HCT116 (cell line): ENCODE measurements at regions not wholly inside any gene's neighbourhood (a gene's known extent, or its start where the extent isn't known, plus 50 kb on each side); places are given as distances from the start of the nearest gene placed in this dataset.

Experiments
- ATAC-seq: fragments of 200-7000 bp; cut with Tn5 transposase; 2 replicates; pipeline ENCODE4 v1.9.1; 2020; ENCODE audit warnings: mild to moderate bottlenecking, moderate library complexity
- BruUV-seq: library from RNA; stranded (reverse); fragments of 400-500 nt; replicated peaks from 2 replicates; lab custom pipeline; 2021; lab: Mats Ljungman, UMichigan
- CTCF ChIA-PET: fragments of 300-600 bp; sonication (Branson Sonifier 250); formaldehyde crosslinking; loops from one replicate; lab custom pipeline; 2021; ENCODE audit warnings: antibody characterized with exemption; lab: Charles Lee
- POLR2A ChIA-PET: fragments of 300-600, 350-600 bp; sonication (Branson Sonifier 250); formaldehyde crosslinking; loops from one replicate; lab custom pipeline; 2021; ENCODE audit warnings: antibody characterized with exemption; lab: Charles Lee
- RAD21 ChIA-PET, 2 experiments: fragments of 300-600 bp; sonication (Branson Sonifier 250); formaldehyde crosslinking; loops; one replicate each; lab custom pipeline; 2023; ENCODE audit warnings: low total read pairs in 2 of 2; ENCODE audit not compliant: uncharacterized antibody in 2 of 2, unreplicated experiment in 2 of 2, low non-redundant PET in 1 of 2; lab: Charles Lee
- DNase-seq: peaks from one replicate; pipeline ENCODE4 v3.0.0-alpha.2; 2010; ENCODE audit warnings: low read depth, low spot score
- H2AFZ ChIP-seq: fragments of 200-600 bp; shearing (Covaris generic), sonication (generic); 2 replicates; pipeline ENCODE4 v1.6.1; 2017; ENCODE audit warnings: low read depth, mixed run types, mixed read lengths, antibody characterized with exemption, low read length; ENCODE audit not compliant: poor library complexity, severe bottlenecking
- H3K27ac ChIP-seq: 2 replicates; pipeline ENCODE4 v1.5.1; 2012; ENCODE audit warnings: low read depth, low read length
- H3K27me3 ChIP-seq: fragments of 200-600 bp; sonication (generic); 2 replicates; pipeline ENCODE4 v1.6.1; 2016; ENCODE audit warnings: mixed run types, low read length, mixed read lengths; ENCODE audit not compliant: insufficient read depth
- H3K36me3 ChIP-seq, 2 experiments: fragments of 200-500 bp in 1 of 2; fragments of 200-600 bp in 1 of 2; sonication (Bioruptor generic) in 1 of 2; sonication (generic) in 1 of 2; 2 replicates each; pipeline versions ENCODE4 v1.5.1 to v1.6.1; 2014 to 2016; ENCODE audit warnings: low read length in 2 of 2, inconsistent platforms in 1 of 2, mixed read lengths in 1 of 2, mixed run types in 1 of 2; ENCODE audit not compliant: insufficient read depth in 2 of 2, control insufficient read depth in 1 of 2
- H3K4me1 ChIP-seq, 2 experiments: fragments of 200-600 bp in 1 of 2; sonication (generic) in 1 of 2; 2 replicates each; pipeline versions ENCODE4 v1.5.1 to v1.6.1; 2012 to 2017; ENCODE audit warnings: low read length in 2 of 2, inconsistent platforms in 1 of 2, mild to moderate bottlenecking in 1 of 2, mixed read lengths in 1 of 2, mixed run types in 1 of 2, moderate library complexity in 1 of 2; ENCODE audit not compliant: insufficient read depth in 2 of 2, control insufficient read depth in 1 of 2
- H3K4me2 ChIP-seq: fragments of 200-600 bp; sonication (generic); 2 replicates; pipeline ENCODE4 v1.6.1; 2017; ENCODE audit warnings: mixed run types, low read length, mixed read lengths
- H3K4me3 ChIP-seq, 2 experiments: fragments of 200-600 bp in 1 of 2; sonication (generic) in 1 of 2; replicated peaks in 1 of 2; 2 replicates each; pipeline ENCODE4 v1.5.1; 2011 to 2016; ENCODE audit warnings: low read length in 2 of 2, control low read depth in 1 of 2, low read depth in 1 of 2, mild to moderate bottlenecking in 1 of 2, mixed read lengths in 1 of 2, mixed run types in 1 of 2
- H3K79me2 ChIP-seq: fragments of 200-600 bp; sonication (generic); 2 replicates; pipeline ENCODE4 v1.6.1; 2017; ENCODE audit warnings: mild to moderate bottlenecking, mixed run types, low read length, moderate library complexity, mixed read lengths; ENCODE audit not compliant: insufficient read depth
- H3K9ac ChIP-seq: fragments of 200-600 bp; sonication (generic); 2 replicates; pipeline ENCODE4 v1.6.1; 2016; ENCODE audit warnings: low read length, mixed read lengths
- H3K9me2 ChIP-seq: fragments of 200-600 bp; sonication (generic), shearing (Covaris generic); 2 replicates; pipeline ENCODE4 v1.6.1; 2017; ENCODE audit warnings: mixed run types, mild to moderate bottlenecking, moderate library complexity; ENCODE audit not compliant: insufficient read depth
- H3K9me3 ChIP-seq, 2 experiments: fragments of 200-500 bp in 1 of 2; fragments of 200-600 bp in 1 of 2; sonication (Bioruptor generic) in 1 of 2; sonication (generic) in 1 of 2; 2 replicates each; pipeline ENCODE4 v1.6.1; 2014 to 2017; ENCODE audit warnings: low read length in 2 of 2, mixed read lengths in 2 of 2, inconsistent platforms in 1 of 2, low read depth in 1 of 2, mild to moderate bottlenecking in 1 of 2, mixed run types in 1 of 2, moderate library complexity in 1 of 2; ENCODE audit not compliant: control insufficient read depth in 1 of 2, insufficient read depth in 1 of 2
- H4K20me1 ChIP-seq: fragments of 200-600 bp; sonication (generic), shearing (Covaris generic); 2 replicates; pipeline ENCODE4 v1.6.1; 2017; ENCODE audit warnings: mixed run types, mild to moderate bottlenecking, moderate library complexity; ENCODE audit not compliant: insufficient read depth
- CEBPB ChIP-seq: IDR thresholded peaks from 2 replicates; pipeline ENCODE4 v1.6.1; 2012; ENCODE audit warnings: low read depth
- ELF1 ChIP-seq: IDR thresholded peaks from 2 replicates; pipeline ENCODE4 v1.6.1; 2012; ENCODE audit warnings: low read depth, borderline replicate concordance
- EZH2 ChIP-seq: fragments of 200-600 bp; sonication (generic); IDR thresholded peaks from 2 replicates; pipeline ENCODE4 v1.6.1; 2017; ENCODE audit warnings: antibody characterized with exemption, mixed run types
- EZH2phosphoT487 ChIP-seq: fragments of 200-600 bp; IDR thresholded peaks from 2 replicates; pipeline ENCODE4 v1.6.1; 2018; ENCODE audit warnings: antibody characterized with exemption, borderline replicate concordance
- FOSL1 ChIP-seq: IDR thresholded peaks from 2 replicates; pipeline ENCODE4 v1.6.1; 2012; ENCODE audit warnings: low read depth
- POLR2A ChIP-seq: IDR thresholded peaks from 2 replicates; pipeline ENCODE4 v1.7.0; 2011; ENCODE audit warnings: borderline replicate concordance; ENCODE audit not compliant: insufficient read depth, insufficient read length; ENCODE audit errors: extremely low read depth
- RAD21 ChIP-seq: IDR thresholded peaks from 2 replicates; pipeline ENCODE4 v1.6.1; 2012; ENCODE audit warnings: low read depth, mild to moderate bottlenecking
- SP1 ChIP-seq: IDR thresholded peaks from 2 replicates; pipeline ENCODE4 v1.6.1; 2012; ENCODE audit warnings: low read depth
- TCF7L2 ChIP-seq: IDR thresholded peaks from 2 replicates; pipeline ENCODE4 v1.7.0; 2011; ENCODE audit warnings: borderline replicate concordance, inconsistent platforms; ENCODE audit not compliant: insufficient read depth, insufficient read length; ENCODE audit errors: extremely low read depth
- YY1 ChIP-seq: IDR thresholded peaks from 2 replicates; pipeline ENCODE4 v1.6.1; 2011; ENCODE audit warnings: low read length, low read depth, moderate library complexity, mild to moderate bottlenecking; ENCODE audit not compliant: insufficient replicate concordance; ENCODE audit errors: extremely low read depth
- ZFX ChIP-seq: fragments of 450-650 bp; IDR thresholded peaks from 2 replicates; pipeline ENCODE4 v1.6.1; 2017
- ZNF274 ChIP-seq: fragments of 200-500 bp; sonication (Bioruptor generic); IDR thresholded peaks from 2 replicates; pipeline ENCODE4 v1.6.1; 2014; ENCODE audit warnings: mild to moderate bottlenecking, low read depth, low read length, inconsistent platforms
- intact Hi-C: fragments of 100-400 bp; cut with micrococcal nuclease; formaldehyde crosslinking; loops from 2 replicates; pipeline ENCODE4 v1.10.0; 2022
- TF ChIP-seq, protein P1 (sequence below): IDR thresholded peaks from 2 replicates; pipeline ENCODE4 v1.6.1; 2011; ENCODE audit warnings: mild to moderate bottlenecking, low read length, moderate library complexity; ENCODE audit not compliant: insufficient replicate concordance; ENCODE audit errors: extremely low read depth
- TF ChIP-seq, protein P2 (sequence below): IDR thresholded peaks from 2 replicates; pipeline ENCODE4 v1.6.1; 2012
- TF ChIP-seq, protein P3 (sequence below): IDR thresholded peaks from 2 replicates; pipeline ENCODE4 v1.6.1; 2012
- TF ChIP-seq, protein P4 (sequence below), 3 experiments: fragments of 200-600 bp in 1 of 3; sonication (generic) in 1 of 3; IDR thresholded peaks in 2 of 3; conservative IDR thresholded peaks in 1 of 3; 2 replicates each; pipeline ENCODE4 v1.5.1; 2012 to 2017; ENCODE audit warnings: low read depth in 2 of 3, low read length in 2 of 3, antibody characterized with exemption in 1 of 3, borderline replicate concordance in 1 of 3, control low read depth in 1 of 3, mild to moderate bottlenecking in 1 of 3, mixed read lengths in 1 of 3, mixed run types in 1 of 3, moderate library complexity in 1 of 3; ENCODE audit not compliant: insufficient read depth in 1 of 3
- TF ChIP-seq, protein P5 (sequence below): IDR thresholded peaks from 2 replicates; pipeline ENCODE4 v1.6.1; 2012; ENCODE audit warnings: low read depth

DNA sequence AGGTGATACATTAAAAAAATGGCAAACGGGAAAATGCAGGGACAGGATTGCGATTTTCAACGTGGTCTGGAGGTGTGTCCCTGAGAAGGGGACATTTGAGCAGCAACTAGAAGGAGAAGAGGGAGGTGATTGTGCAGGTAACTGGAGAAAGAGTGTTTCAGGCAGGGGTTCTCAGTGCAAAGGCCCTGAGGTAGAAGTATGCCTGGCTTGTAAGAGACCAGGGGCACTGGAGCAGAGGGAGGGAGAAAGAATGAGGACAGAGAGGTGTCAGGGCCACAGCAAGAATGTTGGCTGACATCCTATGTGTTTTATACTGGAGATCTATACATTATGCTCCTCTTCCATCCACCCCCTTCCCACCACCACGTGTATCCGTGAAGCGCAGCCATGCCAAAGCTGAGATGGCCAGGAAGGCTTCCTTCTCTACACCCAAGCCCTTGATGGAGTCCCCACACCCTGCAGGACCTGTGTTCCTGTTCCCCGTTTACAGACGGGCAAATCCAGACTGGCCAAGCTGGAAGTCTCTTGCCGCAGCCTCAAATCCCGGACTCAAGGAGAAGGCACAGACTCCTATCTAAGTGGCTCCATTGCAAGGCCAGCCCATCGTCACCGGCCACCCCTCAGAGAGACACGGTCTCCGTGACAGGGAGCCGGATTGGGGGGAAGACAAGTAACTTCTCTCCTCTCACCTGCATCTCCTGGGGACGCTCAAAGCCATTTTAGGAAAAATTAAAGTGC is 416.1 kb downstream of the MN1 start:
- no peak for DNase-seq
- TF ChIP-seq CEBPB, result no peak
- no peak for TF ChIP-seq ZNF274
- no peak for TF ChIP-seq ZFX
- no peak for TF ChIP-seq SP1
- TF ChIP-seq, protein P1, sequence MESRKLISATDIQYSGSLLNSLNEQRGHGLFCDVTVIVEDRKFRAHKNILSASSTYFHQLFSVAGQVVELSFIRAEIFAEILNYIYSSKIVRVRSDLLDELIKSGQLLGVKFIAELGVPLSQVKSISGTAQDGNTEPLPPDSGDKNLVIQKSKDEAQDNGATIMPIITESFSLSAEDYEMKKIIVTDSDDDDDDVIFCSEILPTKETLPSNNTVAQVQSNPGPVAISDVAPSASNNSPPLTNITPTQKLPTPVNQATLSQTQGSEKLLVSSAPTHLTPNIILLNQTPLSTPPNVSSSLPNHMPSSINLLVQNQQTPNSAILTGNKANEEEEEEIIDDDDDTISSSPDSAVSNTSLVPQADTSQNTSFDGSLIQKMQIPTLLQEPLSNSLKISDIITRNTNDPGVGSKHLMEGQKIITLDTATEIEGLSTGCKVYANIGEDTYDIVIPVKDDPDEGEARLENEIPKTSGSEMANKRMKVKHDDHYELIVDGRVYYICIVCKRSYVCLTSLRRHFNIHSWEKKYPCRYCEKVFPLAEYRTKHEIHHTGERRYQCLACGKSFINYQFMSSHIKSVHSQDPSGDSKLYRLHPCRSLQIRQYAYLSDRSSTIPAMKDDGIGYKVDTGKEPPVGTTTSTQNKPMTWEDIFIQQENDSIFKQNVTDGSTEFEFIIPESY, result no peak
- TF ChIP-seq EZH2phosphoT487, result no peak
- TF ChIP-seq ELF1, result no peak
- no peak for TF ChIP-seq EZH2
- TF ChIP-seq, protein P2, sequence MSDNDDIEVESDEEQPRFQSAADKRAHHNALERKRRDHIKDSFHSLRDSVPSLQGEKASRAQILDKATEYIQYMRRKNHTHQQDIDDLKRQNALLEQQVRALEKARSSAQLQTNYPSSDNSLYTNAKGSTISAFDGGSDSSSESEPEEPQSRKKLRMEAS, result no peak
- TF ChIP-seq POLR2A, result no peak
- TF ChIP-seq TCF7L2, result no peak
- no peak for TF ChIP-seq FOSL1
- TF ChIP-seq YY1, result no peak
- TF ChIP-seq, protein P3, sequence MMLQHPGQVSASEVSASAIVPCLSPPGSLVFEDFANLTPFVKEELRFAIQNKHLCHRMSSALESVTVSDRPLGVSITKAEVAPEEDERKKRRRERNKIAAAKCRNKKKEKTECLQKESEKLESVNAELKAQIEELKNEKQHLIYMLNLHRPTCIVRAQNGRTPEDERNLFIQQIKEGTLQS, result no peak
- no peak for TF ChIP-seq RAD21
- TF ChIP-seq, protein P4, sequence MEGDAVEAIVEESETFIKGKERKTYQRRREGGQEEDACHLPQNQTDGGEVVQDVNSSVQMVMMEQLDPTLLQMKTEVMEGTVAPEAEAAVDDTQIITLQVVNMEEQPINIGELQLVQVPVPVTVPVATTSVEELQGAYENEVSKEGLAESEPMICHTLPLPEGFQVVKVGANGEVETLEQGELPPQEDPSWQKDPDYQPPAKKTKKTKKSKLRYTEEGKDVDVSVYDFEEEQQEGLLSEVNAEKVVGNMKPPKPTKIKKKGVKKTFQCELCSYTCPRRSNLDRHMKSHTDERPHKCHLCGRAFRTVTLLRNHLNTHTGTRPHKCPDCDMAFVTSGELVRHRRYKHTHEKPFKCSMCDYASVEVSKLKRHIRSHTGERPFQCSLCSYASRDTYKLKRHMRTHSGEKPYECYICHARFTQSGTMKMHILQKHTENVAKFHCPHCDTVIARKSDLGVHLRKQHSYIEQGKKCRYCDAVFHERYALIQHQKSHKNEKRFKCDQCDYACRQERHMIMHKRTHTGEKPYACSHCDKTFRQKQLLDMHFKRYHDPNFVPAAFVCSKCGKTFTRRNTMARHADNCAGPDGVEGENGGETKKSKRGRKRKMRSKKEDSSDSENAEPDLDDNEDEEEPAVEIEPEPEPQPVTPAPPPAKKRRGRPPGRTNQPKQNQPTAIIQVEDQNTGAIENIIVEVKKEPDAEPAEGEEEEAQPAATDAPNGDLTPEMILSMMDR (IDR thresholded peaks at IDR 0.05 in 2 of 3, conservative IDR thresholded peaks at IDR 0.05 in 1 of 3; ENCODE audit: borderline replicate concordance in 1 of 3, insufficient read depth in 1 of 3, low read depth in 2 of 3, low read length in 2 of 3), result no peak
- TF ChIP-seq, protein P5, sequence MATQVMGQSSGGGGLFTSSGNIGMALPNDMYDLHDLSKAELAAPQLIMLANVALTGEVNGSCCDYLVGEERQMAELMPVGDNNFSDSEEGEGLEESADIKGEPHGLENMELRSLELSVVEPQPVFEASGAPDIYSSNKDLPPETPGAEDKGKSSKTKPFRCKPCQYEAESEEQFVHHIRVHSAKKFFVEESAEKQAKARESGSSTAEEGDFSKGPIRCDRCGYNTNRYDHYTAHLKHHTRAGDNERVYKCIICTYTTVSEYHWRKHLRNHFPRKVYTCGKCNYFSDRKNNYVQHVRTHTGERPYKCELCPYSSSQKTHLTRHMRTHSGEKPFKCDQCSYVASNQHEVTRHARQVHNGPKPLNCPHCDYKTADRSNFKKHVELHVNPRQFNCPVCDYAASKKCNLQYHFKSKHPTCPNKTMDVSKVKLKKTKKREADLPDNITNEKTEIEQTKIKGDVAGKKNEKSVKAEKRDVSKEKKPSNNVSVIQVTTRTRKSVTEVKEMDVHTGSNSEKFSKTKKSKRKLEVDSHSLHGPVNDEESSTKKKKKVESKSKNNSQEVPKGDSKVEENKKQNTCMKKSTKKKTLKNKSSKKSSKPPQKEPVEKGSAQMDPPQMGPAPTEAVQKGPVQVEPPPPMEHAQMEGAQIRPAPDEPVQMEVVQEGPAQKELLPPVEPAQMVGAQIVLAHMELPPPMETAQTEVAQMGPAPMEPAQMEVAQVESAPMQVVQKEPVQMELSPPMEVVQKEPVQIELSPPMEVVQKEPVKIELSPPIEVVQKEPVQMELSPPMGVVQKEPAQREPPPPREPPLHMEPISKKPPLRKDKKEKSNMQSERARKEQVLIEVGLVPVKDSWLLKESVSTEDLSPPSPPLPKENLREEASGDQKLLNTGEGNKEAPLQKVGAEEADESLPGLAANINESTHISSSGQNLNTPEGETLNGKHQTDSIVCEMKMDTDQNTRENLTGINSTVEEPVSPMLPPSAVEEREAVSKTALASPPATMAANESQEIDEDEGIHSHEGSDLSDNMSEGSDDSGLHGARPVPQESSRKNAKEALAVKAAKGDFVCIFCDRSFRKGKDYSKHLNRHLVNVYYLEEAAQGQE, result no peak
- Histone ChIP-seq H3K27ac (no peak overlapping the region), H3K36me3 (no peaks in the 10 kb centered on the region), H4K20me1 (no peaks in the 10 kb centered on the region), H3K9me2 (no peaks in the 10 kb centered on the region), H3K9ac (no peak overlapping the region), H3K9me3 (no peaks in the 10 kb centered on the region), H3K4me1 (no peaks in the 10 kb centered on the region), H3K79me2 (no peaks in the 10 kb centered on the region), H3K4me3 (no peak overlapping the region), H2AFZ (no peak overlapping the region), H3K27me3 (peaks cover 56% of the 10 kb centered on the region), H3K4me2 (no peak overlapping the region)
- intact Hi-C loops, result no loop called here
- ChIA-PET CTCF (no interaction called here), POLR2A (no interaction called here), RAD21 (no interaction called here)
- ATAC-seq, result no peak
- BruUV-seq, result no TSS peak
